NCI-H2171 (cell line): ENCODE measurements at regions not wholly inside any gene's neighbourhood (a gene's known extent, or its start where the extent isn't known, plus 50 kb on each side); places are given as distances from the start of the nearest gene placed in this dataset.
"Not testable (repeated sequence)": the region's sequence is repeated elsewhere in the genome, so short reads cannot be mapped to it uniquely, and the experiment has no call there.

ENCODE experiments used
- DNase-seq: peaks from one replicate; lab custom pipeline; 2025; lab: John Stamatoyannopoulos, UW

DNA sequence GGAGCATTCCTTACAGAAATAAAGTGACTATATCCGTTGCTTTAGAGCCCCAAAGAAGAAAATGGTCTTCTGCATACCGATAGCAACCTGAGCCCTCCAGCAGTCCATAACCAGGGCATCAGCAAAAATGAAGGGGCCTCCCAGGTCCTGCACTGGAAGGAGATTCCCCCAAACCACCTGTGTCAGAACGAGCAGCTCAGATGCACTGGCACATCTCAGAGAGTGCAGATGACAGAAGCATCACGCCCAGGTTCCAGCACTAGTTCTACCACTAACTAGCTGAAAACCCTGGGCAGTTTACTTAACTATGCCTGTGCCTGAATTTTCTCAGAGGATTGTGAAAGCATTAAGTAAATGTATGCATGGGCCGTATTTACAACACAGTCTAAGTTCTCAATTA, 466.7 kb upstream of the MYT1L start:
- no peak for DNase-seq

DNA sequence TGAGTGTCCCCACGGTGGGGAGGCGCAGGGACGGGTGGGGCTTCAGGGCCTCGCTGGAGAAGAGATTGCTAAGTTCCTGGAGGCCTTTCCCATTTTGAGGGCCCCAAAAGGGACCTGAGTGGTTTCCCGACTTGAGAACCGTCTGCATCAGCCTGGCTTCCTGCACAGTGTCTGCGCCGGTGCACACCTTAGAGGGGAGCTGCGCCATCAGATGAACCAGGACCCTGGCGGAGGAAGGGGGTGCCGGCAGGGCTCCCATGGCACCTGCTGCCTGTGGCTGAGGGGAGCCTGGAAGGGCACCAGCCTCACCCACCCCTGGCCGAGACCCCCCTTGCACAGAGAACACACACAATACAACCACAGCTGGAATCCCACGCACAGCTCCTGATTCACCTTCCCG, 465.1 kb upstream of the MYT1L start:
- DNase-seq = no peak

DNA sequence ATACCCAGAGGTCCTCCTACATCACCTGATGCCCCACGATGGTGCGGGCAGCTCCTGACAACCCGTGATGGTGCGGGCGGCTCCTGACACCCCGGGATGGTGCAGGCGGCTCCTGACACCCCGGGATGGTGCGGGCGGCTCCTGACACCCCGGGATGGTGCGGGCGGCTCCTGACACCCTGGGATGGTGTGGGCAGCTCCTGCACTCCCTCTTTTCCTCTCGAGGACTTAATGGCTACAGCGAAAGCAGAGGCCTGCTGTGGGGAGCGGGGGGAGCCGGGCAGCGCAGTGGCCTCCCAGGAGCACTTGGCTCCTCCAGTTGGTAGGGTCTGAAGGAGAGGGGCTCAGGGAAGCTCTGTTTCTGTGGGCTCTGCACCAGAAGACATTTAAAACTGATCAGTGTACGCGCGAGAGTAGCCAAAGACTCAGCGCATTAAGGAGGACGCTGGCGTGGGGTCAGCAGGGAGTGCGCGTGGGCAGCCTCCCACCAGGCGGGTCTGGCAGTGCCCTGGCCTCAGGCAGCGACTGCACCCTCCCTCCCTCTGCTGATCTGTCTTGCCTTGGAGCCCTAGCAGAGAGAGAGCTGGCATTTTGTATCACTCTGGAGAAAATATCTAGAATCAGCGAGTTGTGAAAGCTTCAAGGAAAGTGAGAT, 464.5 kb upstream of the MYT1L start:
- DNase-seq = no peak

DNA sequence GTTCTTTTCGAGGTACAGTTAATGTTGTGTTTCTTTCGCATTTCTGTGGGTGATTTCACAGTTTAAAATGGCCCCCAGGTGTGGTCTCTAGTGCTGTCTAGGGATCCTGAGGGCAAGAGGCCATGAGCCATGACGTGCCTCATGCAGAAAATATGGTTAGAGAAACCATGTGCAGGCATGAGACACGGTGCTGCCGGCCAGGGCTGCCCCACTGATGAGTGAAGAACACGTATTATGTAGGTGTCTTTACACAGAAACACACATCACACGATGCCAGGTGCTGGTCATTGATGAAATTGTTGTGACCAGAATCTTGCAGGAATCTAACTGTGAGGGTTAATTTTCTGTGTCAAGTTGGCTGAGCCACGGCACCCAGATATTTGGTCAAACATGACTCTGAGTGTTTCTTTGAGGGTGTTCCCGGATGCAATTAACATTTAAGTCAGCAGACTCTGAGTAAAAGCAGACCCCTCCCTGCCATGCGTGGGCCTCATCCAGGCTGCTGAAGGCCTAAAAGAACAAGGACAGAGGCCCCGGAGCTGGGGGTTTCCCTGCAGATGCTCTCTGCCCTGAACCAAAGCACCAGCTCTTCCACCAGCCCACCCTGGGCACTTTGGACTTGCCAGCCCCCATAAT, 463.0 kb upstream of the MYT1L start:
- DNase-seq = no peak

DNA sequence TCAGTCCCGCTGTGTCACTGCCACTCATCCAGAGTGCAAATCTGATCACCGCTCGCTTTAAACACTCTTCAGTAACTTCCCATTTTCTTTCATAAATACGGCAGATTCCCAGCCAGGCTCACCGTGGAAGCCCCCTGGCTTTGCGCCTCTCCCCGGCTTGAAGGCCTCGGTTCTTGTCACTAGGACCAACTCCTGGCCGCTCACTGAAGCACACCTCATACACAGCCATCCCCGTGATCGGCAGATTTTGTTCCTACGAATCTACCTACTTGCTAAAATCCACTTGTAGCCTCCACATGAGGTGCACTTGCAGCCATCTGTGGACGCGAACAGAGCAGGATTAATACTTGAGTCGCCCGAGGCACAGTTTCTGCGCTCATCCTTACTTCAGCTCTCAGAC, 462.4 kb upstream of the MYT1L start:
- DNase-seq = no peak

DNA sequence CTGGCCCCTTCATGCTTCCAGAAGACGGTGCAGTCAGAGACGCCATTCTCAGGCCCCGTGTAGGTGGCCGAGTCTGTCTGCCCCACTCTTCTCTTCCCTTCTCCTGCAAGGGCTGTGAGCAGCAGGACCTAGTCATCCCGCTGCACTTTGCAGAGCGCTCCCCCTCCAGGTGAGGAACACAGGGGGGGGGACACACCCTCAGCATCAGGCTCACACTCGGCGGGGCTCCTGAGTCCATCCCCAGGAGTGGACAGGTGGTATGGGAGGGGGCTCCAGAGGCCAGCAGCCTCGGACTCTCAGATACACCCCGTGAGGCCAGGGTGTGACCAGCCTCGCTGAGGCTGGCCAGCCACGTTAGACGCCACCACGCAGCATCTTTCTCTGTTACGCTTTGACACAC, 460.5 kb upstream of the MYT1L start:
- no peak for DNase-seq

DNA sequence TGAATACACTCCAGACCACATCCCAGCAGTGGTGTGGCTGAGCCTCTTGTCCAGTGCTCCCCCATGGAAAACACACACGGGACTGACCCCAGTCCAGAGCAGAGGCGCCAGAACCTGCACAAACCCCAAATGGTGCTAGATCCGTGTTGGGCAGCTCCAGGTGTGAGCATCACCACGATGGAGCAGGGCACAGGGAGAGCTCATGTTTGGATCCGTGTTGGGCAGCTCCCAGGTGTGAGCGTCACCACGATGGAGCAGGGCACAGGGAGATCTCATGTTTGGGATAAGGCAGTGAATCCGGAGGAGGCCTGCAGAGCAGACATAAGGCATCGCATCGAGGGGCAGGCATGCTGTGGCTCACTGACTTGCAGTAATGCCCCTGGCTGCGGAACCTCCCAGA, 460.0 kb upstream of the MYT1L start:
- no peak for DNase-seq

DNA sequence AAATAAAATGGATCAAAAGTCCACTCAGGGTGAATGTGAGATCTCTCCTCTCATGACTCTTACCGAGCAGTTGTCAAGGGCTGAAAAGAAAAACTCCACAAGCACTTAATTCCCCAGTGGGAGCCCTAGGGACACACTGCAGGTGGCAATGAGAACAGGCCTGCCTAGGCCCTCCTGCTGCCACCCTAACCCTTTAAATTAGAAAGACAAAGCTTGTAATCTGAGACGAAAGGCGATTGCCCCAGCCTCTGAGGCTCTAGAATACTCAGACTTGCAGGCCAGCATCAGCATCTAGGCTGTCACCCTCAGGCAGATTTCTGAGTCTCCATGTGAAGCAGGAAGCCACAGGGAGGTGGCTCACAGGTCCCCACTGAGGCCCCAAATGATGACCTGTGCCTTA, 457.0 kb upstream of the MYT1L start:
- peak; percentile 58 for DNase-seq

DNA sequence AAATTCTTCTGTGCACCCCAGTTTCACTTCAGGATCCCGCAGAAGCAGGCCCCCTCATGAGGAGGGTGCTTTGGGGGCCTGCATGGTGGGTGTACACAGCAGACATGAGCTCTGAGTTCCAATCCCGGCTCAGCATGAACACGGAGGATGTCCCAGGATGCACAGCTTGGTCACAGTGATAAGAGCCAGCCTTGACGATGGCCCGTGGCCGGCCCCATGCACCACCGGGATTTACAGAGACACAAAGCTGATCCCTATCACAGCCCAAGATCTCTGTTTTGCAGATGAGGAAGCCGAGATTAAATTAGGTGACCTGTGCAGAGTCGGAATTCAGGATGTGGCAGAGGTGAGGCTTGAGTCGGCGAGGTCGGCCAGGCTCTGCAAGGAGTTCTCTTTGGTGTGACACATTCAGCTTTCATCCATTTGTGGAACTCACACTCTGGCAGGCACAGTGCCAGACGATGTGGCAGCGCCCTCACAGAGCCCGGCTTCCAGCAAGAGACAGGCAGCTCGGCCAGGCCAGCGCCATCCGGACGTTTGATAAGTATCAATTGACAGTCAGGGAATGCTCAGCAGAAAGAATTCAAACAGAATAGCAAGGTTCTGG, 456.3 kb upstream of the MYT1L start:
- no peak for DNase-seq

DNA sequence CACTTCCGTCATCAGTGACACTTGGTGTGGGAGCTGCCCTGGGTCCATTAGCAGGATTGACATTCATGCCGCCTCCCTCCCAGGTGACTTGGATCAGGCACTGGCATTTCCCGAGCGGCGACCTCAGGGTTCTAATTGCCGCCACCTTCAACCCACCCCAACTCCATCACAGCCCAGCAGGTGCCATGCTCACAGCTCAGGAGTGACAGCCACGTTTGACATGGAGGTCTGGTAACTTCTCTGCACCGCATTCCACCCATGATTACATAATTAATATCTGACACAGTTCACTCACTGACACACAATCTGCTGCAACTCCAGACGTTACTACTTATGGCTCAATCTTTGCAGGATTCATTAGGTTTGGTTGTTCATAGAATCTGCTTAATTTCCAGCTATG, 450.9 kb upstream of the MYT1L start:
- DNase-seq = no peak

DNA sequence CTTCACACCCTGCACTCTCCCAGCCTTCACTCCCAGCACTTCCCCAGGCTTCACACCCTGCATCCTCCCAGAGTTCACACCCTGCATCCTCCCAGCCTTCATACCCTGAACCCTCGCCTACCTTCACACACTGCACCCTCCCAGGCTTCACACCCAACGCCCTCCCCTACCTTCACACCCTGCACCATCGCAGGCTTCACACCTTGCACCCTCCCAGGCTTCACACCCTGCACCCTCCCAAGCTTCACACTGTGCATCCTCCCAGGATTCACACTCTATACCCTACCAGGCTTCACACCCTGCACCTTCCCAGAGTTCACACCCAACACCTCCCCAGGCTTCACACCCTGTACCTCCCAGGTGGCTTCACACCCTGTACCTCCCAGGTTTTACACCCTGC, 448.7 kb upstream of the MYT1L start:
- DNase-seq = no peak

DNA sequence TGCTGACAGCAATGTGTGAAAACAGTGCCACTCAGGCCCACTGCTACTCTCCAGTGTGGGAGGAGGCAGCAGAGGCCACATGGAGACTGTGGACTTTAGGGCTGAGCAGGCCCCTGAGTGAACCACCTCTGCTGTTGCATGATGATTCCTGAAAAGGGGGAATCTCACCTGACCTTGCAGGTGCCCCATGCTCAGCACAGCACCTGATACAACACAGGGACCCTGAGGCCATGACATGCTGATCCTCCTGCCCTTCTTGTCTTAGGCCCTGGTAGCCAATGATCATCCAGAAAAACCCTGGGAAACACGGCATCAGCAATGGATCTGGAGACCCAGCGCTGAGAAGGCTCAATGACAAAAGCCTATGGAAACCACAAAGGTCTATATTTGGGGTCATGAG, 446.8 kb upstream of the MYT1L start:
- no peak for DNase-seq

DNA sequence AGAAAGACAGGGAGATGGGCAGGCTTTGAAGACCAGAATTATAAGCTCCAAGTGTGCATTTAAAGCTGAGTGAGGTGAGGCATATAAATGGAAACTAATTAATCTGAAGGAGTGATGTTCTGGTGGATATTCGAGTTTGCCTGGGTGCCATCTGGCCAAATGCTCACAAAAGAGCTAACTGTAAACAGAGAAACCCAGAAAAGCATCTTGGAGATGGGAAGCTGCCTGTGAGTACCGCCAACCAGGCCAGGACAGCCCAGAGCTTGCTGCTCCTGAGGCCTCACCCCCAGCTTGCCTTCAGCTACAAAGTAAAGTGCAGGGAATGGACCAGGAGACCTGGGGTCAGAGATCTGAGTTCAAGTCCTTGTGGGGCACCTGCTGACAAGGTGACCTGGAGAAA, 446.1 kb upstream of the MYT1L start:
- DNase-seq = peak; percentile 51

DNA sequence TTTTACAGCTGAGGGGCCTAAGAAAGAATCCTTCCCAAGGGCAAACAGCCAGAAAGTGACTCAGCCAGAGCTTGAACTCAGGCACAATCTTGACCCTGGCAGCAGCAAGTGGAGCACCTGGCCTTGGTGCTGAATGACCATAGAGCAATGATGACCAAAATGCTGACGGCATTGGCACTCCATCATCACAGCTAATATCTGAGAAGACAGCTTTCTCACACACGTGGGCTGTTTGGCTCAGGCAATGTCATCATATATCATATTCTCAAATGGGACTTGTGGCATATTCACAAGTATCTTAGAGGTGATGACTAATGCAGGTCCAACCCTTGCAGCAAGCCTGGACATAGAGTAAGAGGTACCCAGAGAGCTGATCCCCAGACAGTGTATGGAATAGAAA, 443.9 kb upstream of the MYT1L start:
- no peak for DNase-seq

DNA sequence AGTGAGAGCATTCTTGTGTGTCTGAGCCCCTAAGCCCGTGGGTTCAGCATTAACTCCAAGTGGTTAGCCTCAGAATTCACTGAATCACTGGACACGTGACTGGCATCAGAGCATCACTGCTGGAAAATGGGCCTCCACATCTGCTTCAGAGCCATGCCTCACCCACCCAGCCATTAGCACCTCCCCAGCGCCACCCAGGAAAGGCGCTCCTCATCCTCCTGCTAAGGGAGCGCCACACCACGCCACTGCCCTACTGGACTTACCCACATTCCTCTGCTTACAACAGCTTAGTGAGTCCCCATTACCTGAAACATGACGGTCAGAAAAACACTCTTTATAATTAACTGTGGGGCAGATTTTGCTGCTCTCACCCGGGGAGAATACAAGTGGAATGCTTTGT, 442.6 kb upstream of the MYT1L start:
- no peak for DNase-seq

DNA sequence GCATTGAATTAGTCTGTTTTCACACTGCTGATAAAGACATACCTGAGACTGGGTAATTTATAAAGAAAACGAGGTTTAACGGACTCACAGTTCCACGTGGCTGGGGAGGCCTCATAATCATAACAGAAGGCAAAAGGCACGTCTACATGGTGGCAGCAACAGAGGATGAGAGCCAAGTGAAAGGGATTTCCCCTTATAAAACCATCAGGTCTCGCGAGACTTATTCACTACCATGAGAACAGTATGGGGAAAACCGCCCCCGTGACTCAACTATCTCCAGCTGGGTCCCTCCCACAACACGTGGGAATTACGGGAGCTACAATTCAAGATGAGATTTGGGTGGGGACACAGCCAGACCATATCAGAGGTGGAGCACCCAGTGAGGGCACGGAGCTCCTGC, 442.0 kb upstream of the MYT1L start:
- not testable (repeated sequence) for DNase-seq

DNA sequence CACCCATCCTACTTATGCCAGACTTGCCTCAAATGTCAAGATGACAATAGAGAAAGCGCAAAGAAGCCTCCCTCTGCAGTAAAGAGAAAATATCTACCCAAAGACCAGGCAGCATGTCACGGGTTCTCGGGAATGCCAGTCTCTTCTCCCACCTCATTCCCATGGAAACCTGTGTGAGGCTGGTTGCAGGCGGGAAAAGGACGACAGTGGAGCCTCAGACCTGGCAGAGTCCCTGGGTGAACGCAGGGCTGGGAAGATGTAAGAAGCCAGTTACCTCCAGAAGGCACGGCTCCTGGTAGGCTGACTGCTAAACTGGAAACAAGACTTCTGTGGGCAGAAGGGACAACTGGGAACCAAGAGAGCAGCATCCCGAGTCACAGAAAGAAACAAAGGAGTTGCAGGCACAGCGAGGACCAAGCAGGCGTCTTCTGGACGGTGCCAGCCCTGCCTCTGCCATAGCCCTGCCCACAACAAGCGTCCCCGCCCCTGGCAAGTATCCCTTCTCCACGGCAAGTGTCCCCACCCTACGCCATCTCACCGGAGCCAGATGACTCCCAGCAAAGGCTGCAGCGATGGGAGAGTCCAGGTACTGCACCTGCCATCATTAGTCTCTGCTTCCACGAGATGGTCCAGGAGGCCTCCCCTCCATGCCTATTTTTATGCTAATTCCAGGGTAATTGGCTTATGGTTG, 440.8 kb upstream of the MYT1L start:
- DNase-seq = no peak

DNA sequence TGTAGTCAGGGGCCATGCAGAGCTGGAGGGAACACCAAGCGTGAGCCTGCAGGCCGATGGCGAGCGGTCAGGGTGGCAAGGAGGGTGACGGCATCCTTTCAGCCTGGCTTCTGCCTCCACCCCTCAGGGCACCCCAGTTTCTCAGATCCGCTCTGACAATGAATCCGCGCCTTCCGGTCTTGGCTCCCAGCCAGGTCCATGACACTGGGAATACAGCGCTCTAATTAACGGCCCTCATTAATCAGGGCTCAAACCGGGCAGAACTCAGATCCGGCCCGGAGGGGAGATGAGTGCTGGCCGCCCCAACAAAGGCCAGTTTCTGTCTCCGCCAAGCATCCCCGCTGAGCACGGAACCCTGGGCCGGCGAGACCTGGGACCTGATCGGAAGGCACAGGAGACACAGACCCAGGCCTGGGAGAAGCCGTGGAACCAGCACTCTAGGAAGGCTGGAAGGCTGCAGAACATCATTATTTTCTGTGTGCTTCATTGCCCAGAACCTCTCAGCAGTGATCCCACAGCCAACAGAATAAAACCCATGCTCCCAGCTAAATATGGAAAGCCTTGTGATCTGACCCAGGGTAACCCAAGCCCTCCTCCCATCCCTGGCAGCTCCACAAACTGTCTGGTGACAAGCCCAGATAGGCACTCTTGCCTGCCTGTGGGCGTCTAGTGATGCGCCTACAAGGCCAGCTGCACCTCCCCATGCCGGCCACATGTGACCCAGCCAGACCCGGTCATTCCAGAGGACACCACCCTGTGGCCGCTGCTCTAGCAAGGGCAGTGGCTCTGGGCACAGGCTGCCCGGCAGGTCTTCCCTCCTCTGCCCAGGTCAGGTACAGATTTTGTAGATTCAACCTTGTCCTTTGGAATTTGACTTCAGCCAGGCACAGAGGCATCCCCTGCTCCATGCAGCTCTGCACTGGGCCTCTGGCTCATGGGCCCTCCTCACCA, 438.7 kb upstream of the MYT1L start:
- no peak for DNase-seq

DNA sequence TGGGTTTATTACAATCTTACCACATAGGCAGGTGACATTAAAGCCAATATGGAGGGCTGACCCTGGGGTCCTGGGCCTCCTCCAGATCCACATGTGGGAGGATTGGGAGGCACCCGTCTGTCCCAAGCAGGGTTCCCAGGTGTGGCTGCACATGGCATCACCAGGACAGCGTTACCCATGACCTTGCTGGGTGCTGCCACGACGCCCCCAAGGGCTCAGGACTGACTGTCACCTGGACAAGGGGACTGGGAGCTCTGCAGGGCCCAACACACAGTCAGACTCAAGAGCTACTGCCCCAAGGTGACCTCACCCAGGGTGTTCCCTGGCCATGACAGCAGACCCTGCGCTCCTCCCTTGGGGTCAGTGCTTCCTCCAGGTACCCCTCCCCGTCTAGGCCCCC, 437.4 kb upstream of the MYT1L start:
- no peak for DNase-seq

DNA sequence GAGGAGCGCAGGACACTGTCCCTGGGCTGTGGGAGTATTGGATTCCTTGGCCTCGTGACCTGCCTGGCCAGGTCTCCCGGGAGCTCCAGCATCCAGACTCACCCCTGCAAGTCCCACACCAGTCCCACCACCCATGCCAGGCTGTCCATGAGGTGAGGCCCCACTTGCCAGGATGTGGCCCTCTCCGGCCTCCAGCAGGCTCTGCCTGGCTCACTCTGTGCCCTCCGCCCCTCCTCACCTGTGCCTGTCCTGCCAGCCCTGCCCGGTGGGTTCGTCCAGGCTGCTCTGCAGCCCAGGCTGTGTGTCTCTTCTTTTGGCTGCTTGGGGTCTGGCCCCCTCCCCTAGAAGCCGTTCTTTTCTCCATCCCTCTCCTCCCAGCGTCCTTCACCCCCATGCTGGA, 436.8 kb upstream of the MYT1L start:
- DNase-seq = no peak

DNA sequence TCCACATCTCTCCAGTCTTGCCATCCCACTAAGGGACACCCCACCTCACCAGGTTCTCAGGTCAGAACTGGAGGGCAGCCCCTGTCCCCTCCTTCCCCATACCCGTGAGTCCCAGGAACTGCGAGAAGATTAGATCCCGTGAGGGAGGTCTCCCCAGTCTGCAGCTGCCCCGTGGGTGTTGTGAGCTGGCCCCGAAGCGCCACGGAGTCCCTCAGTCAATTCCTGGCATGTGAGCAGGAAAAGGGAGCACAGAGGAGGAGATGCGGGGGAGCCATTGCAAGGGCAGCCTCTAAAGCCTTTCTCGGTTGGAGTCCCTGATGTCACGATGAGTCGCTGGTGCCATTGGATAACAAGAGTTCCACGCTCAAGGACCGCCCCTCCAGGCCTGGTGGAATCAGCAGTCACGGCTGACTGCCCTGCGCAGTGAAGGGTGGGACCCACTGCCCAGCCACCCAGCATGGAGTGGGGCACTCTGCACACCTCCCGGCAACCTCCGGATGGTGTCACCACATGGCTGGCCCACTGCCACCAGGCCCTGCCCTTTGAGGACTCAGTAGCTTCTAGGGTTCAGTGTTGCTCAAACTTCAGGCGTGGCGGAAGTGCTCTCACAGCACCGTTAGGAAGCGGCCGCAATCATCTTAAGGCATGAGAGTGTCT, 434.9 kb upstream of the MYT1L start:
- no peak for DNase-seq
